ENCODE measurements at regions not wholly inside any gene's neighbourhood (a gene's known extent, or its start where the extent isn't known, plus 50 kb on each side); places are given as distances from the start of the nearest gene placed in this dataset.

DNA sequence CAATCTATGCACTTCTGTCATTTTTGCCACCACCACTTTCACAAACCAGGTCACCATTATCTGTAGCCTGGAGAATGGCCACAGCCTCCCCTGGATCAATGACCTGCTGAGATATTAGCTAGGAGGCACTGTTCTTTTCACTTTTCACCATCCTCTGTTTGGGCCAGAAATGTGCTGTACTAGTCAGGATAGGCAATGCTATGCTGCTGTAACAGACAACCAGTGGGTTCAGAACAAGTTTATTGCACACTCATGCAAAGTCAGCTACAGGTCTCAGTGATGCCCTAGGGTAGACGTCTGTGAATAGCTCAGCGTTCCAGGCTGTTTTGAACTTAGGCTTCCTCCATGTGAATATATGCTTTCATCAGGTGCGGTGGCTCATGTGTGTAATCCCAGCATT lies 231.5 kb downstream of the SUDS3 start:
- Histone ChIP-seq H3K4me3 (no peak overlapping the region), H3K27ac (no peak overlapping the region), H3K27me3 (no peaks in the 10 kb centered on the region), H3K4me1 (no peaks in the 10 kb centered on the region), H3K36me3 (no peaks in the 10 kb centered on the region), H3K9me3 (no peaks in the 10 kb centered on the region)
- TF ChIP-seq CTCF (IDR thresholded peaks at IDR 0.05), result no peak
- DNase-seq, result no peak
- intact Hi-C loops (cut with DNase I; ENCODE audit: low total_unique reads), result no loop called here

GRCh38 chr12:118608770-118609344 lies 232.5 kb downstream of the SUDS3 start:
- intact Hi-C loops (cut with DNase I; ENCODE audit: low total_unique reads), result no loop called here

GRCh38 chr12:118611295-118611694 lies 234.9 kb downstream of the SUDS3 start:
- Histone ChIP-seq H3K36me3 (no peaks in the 10 kb centered on the region), H3K4me1 (no peaks in the 10 kb centered on the region), H3K27me3 (no peaks in the 10 kb centered on the region), H3K27ac (no peak overlapping the region), H3K4me3 (no peak overlapping the region), H3K9me3 (peaks cover 0 to 4% (median 2%) of the 10 kb centered on the region in 3 donors)
- no peak for DNase-seq
- intact Hi-C loops (cut with DNase I; ENCODE audit: low total_unique reads), result loop anchor here (10.0 kb wide), 2 partner anchors 176 to 206 kb away; no protein-coding TSS in a partner anchor
- no peak for TF ChIP-seq CTCF (IDR thresholded peaks at IDR 0.05)

More at GRCh38 chr12:118608770-118609344, 232.5 kb downstream of the SUDS3 start:
- H3K4me3 ChIP-seq, result no peak overlapping the region
- peaks cover 0 to 4% (median 0%) of the 10 kb centered on the region in 3 donors for H3K9me3 ChIP-seq
- no peak for TF ChIP-seq CTCF (IDR thresholded peaks at IDR 0.05)
- no peaks in the 10 kb centered on the region for H3K4me1 ChIP-seq
- no peak for DNase-seq
- H3K27ac ChIP-seq, result no peak overlapping the region
- no peaks in the 10 kb centered on the region for H3K27me3 ChIP-seq
- H3K36me3 ChIP-seq, result no peaks in the 10 kb centered on the region

GRCh38 chr12:118611770-118612169 lies 235.4 kb downstream of the SUDS3 start:
- intact Hi-C loops (cut with DNase I; ENCODE audit: low total_unique reads), result loop anchor here (10.0 kb wide), 2 partner anchors 177 to 207 kb away; no protein-coding TSS in a partner anchor
- TF ChIP-seq CTCF (IDR thresholded peaks at IDR 0.05), result no peak

DNA sequence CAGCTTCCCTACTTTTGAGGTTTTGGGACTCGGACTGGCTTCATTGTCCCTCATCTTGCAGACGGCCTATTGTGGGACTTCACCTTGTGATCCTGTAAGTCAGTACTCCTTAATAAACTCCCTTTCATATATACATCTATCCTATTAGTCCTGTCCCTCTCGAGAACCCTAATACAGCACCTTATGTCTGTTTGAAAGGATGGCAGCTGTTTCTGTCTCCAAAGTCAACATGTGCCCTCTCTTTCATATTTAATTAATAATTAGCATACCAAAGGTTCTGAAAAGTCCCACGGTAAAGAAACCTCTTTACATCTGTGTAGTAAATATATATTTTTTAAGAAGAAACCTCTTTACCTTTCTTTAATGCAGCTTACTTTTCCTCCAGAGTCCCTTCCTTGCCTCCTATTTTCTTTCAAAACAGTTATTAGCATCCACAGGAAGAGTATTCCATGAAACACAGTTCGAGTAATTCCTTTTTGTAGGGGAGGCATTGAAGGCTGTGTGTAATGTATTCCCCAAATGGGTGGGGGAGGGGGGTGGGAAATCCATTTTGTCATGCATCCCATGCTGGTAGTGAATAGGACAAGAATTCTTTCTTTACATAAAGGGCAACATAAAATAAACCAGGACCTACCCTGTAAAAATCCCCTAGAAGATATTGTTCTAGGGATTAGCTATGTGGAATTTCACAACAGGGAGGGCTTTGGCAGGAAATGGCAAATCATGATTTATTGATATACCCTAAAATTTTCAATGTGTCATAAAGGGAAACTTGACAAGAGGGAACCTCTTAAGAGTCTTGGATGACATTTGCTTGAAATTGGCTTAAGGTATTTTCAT lies 241.5 kb downstream of the SUDS3 start:
- H3K27me3 ChIP-seq, result no peaks in the 10 kb centered on the region
- DNase-seq, result no peak
- no peak overlapping the region for H3K27ac ChIP-seq
- no peak overlapping the region for H3K4me3 ChIP-seq
- intact Hi-C loops (cut with DNase I; ENCODE audit: low total_unique reads), result loop anchor here (10.0 kb wide), 2 partner anchors 183 to 213 kb away; no protein-coding TSS in a partner anchor
- H3K4me1 ChIP-seq, result no peaks in the 10 kb centered on the region
- peaks cover 0 to 4% (median 2%) of the 10 kb centered on the region in 3 donors for H3K9me3 ChIP-seq
- TF ChIP-seq CTCF (IDR thresholded peaks at IDR 0.05), result no peak
- H3K36me3 ChIP-seq, result no peaks in the 10 kb centered on the region

More at GRCh38 chr12:118611770-118612169, 235.4 kb downstream of the SUDS3 start:
- DNase-seq, result no peak
- H3K27me3 ChIP-seq, result no peaks in the 10 kb centered on the region
- H3K4me1 ChIP-seq, result no peaks in the 10 kb centered on the region
- H3K4me3 ChIP-seq, result no peak overlapping the region
- no peak overlapping the region for H3K27ac ChIP-seq
- H3K36me3 ChIP-seq, result no peaks in the 10 kb centered on the region
- H3K9me3 ChIP-seq, result peaks cover 0 to 4% (median 2%) of the 10 kb centered on the region in 3 donors

Measured in tibial artery (tissue), 4 donors.